ENCODE measurements at regions not wholly inside any gene's neighbourhood (a gene's known extent, or its start where the extent isn't known, plus 50 kb on each side); places are given as distances from the start of the nearest gene placed in this dataset.

GRCh38 chrX:20857746-20858145 is 516.5 kb upstream of the CNKSR2 start:
- no peak for DNase-seq

DNA sequence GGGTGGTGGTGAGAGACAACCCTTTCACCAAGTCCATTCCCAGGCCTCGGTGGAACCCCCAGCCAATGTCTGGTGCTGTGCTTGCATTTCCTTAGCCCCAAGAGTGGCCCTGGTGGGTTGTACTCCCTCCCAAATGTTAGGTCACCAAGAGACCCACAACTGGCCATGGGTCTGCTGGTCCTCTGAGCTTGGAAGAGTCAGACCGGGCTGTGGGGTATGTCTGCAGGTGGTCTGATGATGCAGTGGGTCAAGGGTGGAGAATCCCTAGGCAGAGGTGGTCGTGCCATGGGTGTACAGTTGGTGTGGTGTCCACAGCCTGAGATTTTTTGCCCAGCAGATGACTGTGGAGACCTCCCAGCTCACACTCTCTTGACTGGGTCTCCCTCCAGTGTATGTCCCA is 535.7 kb upstream of the CNKSR2 start:
- no peak for DNase-seq

DNA sequence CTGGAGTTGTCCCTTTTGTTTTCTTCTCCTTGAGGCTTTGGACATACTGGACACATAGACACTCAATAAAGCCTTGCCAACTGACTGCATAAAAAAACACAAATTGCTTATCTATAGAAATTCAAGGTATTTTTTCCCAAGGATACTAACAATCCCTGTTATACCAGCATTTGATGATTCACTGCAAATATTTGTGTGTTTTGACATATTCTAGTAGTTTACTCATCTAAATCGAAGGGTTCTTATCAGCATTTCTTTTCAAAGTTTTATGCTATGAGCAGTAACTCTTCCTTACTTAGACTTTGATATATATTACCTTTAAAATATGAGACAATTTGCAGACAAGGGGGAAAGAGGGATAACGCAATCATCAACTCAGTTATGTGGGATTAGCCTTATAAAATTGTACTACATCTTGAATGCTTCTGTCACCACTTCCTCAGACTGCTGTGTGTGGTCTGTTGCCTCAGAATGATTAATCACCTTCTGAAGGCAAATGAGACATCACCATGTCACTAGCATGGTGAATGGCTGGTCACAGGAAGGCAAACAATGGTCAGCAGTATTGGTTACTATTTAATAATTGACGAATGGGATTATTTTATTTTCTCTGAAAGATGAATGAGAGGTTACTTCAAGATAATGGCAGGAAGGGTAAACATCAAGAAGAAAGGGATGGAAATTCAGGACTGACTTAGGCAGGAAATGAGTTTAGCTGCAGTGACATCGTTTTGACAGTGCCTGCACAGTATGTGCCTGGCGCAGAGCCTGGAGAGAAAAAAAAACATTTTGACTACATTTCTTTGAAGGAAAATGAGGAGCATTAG is 544.3 kb upstream of the CNKSR2 start:
- DNase-seq, result no peak

GRCh38 chrX:20825984-20826383 is 548.2 kb upstream of the CNKSR2 start:
- DNase-seq, result no peak

- DNase-seq, result no peak
Measured at GRCh38 chrX:20803971-20804370, 537.3 kb upstream of the RPS6KA3 start.

- DNase-seq, result no peak
Measured at GRCh38 chrX:20802036-20802435, 535.3 kb upstream of the RPS6KA3 start.

GRCh38 chrX:20796450-20796849 is 529.7 kb upstream of the RPS6KA3 start:
- no peak for DNase-seq

GRCh38 chrX:20789103-20789502 is 522.4 kb upstream of the RPS6KA3 start:
- no peak for DNase-seq

DNA sequence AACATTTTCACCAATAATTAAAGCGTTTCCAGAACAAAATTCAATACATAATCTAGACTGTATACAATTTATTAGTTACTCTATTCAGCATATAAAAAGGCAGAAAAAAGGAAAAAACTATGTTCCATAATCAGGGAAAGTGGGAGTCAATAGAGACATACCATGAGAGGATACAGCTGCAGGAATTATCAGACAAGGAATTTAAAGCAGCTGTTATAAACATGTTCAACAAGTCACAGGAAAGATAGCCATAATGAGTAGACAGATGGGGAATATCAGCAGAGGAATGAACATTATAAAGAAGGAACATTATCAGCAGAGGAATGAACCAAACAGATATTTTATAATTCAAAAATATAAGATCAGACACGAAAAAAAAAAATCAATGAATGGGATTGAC is 500.6 kb upstream of the RPS6KA3 start:
- DNase-seq, result no peak

- no peak for DNase-seq
Measured at GRCh38 chrX:20756585-20756984, 489.9 kb upstream of the RPS6KA3 start.

GRCh38 chrX:20753076-20753475 is 486.4 kb upstream of the RPS6KA3 start:
- no peak for DNase-seq

DNA sequence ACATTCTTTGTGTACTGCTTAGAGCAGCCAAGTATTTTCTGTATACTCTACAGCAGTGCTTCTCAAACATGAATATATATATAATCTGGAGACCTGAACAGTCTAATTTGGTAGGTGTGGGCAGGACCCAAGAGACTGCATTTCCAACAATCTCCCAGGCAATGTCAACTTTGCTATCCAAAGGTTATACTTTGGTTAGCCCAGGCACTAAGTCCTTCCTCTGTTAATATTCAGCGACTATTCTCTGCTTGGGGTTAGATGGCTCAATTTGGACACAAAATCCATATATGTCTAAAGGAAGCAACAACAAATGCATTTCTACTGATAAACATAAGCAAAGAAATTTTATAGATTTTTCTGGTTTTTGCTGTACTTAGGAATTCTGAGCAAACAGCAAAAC is 480.0 kb upstream of the RPS6KA3 start:
- DNase-seq, result no peak

- no peak for DNase-seq
Measured at GRCh38 chrX:20743046-20743445, 476.3 kb upstream of the RPS6KA3 start.

DNA sequence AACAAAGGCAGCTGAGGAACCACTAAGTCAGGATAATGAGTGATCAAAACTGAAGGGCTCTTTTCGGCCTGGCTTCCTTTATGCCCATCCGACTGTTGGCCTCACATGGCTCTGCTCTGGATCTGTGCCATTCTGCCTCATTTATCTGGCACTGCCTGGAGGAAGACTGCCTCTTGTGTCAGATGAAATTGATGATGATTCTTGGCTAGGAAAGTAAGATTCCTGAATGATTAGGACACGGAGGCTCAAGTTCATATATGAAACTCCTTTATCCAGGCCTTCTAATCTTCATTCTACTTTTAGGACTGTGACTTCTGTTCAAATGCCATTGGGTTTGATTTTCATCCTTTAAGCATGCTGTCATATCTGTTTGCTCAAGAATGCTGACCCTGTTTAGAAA is 475.4 kb upstream of the RPS6KA3 start:
- DNase-seq, result no peak

DNA sequence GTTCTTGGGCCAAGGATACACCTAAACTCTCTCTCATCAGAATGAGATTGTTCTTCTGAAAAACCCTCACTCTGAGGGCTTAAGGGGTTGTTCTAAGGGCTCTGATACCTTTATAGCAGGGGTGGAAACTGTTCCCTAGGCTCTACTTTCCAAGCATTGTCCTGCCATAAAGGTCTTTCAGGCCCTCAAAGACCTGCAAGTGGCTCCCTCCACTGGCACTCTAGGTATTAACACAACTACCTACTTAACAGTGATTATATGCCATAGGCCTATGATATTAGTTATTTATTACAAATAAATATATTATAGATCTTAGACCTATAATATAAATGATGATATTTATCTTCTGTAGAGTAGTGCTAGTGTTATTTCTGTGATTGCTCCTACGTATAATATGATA is 473.7 kb upstream of the RPS6KA3 start:
- no peak for DNase-seq

DNA sequence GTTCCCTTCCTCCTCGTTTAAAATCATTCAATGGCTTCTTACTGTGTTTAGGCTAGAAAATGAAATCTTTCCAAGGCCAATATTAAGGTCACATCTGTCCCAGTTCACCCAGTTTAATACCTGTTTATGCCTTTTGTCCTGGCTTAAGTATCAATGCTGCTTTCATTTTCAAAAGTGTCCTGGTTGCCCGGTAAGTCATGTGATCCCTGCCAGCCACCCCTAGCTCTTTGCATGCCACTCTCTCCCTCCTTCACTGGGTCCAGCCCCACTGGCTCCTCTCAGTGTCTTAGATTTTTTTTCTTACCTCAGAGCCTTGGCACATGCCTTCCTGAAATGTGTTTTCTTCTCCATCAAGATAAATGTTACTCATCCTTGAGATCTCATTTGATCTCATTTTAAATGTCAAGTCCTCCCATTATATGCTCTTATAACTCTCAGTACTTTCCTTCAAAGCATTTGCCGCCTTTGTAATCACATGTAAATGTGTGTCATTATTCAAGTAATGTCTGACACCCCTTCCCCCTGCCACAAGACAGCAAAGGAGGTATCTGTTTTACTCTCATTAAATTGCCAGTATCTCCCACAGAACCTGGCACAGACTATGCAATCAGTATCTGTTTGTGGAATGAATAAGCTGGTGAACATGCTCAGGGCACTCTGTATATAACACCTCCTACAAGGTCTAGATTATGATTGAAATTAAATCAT is 472.5 kb upstream of the RPS6KA3 start:
- no peak for DNase-seq

DNA sequence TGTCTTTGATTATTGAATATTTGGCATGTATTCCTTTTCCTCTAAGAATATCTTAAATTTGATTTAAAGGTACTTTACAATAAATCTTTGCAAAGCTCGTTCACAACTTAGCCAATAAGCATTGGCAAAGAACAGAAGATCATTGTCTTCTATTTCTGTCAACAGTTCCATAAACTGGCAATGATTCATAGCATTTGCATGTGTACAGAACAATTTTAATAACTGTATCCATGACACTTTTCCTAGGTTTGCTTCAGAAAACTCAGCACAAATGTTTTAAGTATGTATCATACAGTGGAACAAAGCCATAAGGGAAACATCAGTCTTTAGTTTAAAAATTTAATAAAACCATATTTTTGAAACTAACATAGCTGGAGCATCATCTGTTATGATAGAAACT is 462.7 kb upstream of the RPS6KA3 start:
- no peak for DNase-seq

- DNase-seq, result no peak
Measured at GRCh38 chrX:20727447-20727846, 460.7 kb upstream of the RPS6KA3 start.

- DNase-seq, result no peak
Measured at GRCh38 chrX:20720954-20721626, 454.4 kb upstream of the RPS6KA3 start.

- DNase-seq, result no peak
Measured at GRCh38 chrX:20718592-20719380, 452.1 kb upstream of the RPS6KA3 start.

DNA sequence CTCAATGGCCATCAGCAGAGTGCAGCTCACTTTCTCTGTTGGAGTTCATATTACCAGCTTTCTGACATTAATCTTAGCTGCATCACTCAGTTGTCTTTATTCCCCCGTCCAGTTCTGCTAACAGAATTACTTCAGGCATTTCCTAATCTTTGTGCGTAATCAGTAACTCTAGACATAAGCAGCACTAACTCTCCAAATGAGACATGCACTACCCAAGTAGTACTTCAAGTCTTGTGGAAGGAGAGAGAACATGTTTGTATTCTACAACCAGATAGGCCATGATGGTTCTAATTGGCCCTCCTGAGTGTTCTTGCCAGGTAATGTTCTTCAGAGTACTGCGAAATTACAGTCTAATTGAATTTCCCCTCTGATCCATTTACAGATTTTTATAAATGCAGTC is 448.5 kb upstream of the RPS6KA3 start:
- no peak for DNase-seq

- no peak for DNase-seq
Measured at GRCh38 chrX:20712811-20713210, 446.1 kb upstream of the RPS6KA3 start.

DNA sequence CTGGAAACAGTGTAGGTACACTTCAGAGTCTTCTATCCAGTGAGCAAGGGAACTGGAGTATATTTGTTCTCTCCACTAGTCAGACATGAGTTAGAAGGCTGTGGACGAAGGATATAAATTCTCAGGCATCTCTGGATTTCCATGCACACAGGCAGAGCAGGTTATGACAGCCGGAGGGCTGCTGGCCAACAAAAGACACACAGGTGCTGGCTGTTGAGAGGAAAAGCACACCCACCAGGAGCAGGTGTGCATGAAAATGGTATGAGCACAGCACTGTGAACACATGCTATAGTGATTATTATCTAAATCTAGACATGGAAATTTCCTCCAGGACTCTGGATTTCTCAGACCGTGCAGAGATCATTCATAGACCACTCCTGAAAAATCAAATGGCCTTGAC is 444.7 kb upstream of the RPS6KA3 start:
- no peak for DNase-seq

Data from CD4-positive, alpha-beta T cell treated with Interleukin-4 for 1 hour (primary cell).